Esophagus muscularis mucosa (tissue), 4 donors: ENCODE measurements at regions not wholly inside any gene's neighbourhood (a gene's known extent, or its start where the extent isn't known, plus 50 kb on each side); places are given as distances from the start of the nearest gene placed in this dataset.
"Not testable (repeated sequence)": the region's sequence is repeated elsewhere in the genome, so short reads cannot be mapped to it uniquely, and the experiment has no call there.

Experiments used
- DNase-seq: peaks from one replicate; pipeline ENCODE4 v3.0.0-alpha.2; 2017; ENCODE audit errors: extremely low spot score
- H3K27ac ChIP-seq, 4 donors: fragments of 200-600 bp; sonication (generic); replicated peaks in 1 of 4; 1 replicate in 3 of 4; 2 replicates in 1 of 4; pipeline ENCODE4 v1.5.1; 2016 to 2019; ENCODE audit warnings: mild to moderate bottlenecking in 1 of 4
- H3K27me3 ChIP-seq, 4 donors: fragments of 200-600 bp; sonication (generic); one replicate each; pipeline versions ENCODE4 v1.5.1 to v1.6.0; 2016 to 2019
- H3K36me3 ChIP-seq, 4 donors: fragments of 200-600 bp; sonication (generic); one replicate each; pipeline ENCODE4 v1.5.1; 2016 to 2019
- H3K4me1 ChIP-seq, 4 donors: fragments of 200-600 bp; sonication (generic); one replicate each; pipeline ENCODE4 v1.5.1; 2016 to 2019
- H3K4me3 ChIP-seq, 4 donors: fragments of 200-600 bp; sonication (generic); 1 replicate in 2 of 4; 2 replicates in 2 of 4; pipeline ENCODE4 v1.5.1; 2016 to 2019; ENCODE audit warnings: mild to moderate bottlenecking in 4 of 4, moderate library complexity in 1 of 4
- H3K9me3 ChIP-seq, 4 donors: fragments of 200-600 bp; sonication (generic); 1 replicate in 3 of 4; 2 replicates in 1 of 4; pipeline ENCODE4 v1.5.1; 2016 to 2019
- EP300 ChIP-seq: sonication (generic); formaldehyde crosslinking; IDR thresholded peaks from one replicate; pipeline ENCODE4 v1.6.1; 2017; ENCODE audit warnings: antibody characterized with exemption
- POLR2A ChIP-seq: fragments of 450-650 bp; IDR thresholded peaks from one replicate; pipeline ENCODE4 v1.6.1; 2017; ENCODE audit warnings: antibody characterized with exemption, moderate library complexity, mild to moderate bottlenecking, low read depth
- POLR2AphosphoS5 ChIP-seq, 2 donors: sonication (generic); formaldehyde crosslinking; IDR thresholded peaks; one replicate each; pipeline ENCODE4 v1.6.1; 2017; ENCODE audit warnings: antibody characterized with exemption in 2 of 2
- WGBS: methylation state at CpG from one replicate; pipeline ENCODE4 v1.1.5; 2018; 5-methylcytosine and 5-hydroxymethylcytosine counted together
- intact Hi-C: fragments of 100-400 bp; cut with DNase I; formaldehyde crosslinking; loops from one replicate; pipeline ENCODE4 v1.15.1; 2023
- TF ChIP-seq, protein P1 (sequence below), 3 experiments: fragments of 200-600 bp in 2 of 3; fragments of 450-650 bp in 1 of 3; sonication (generic) in 2 of 3; IDR thresholded peaks; one replicate each; pipeline ENCODE4 v1.5.1; 2017 to 2019; ENCODE audit warnings: antibody characterized with exemption in 3 of 3, mild to moderate bottlenecking in 2 of 3, moderate library complexity in 1 of 3

DNA sequence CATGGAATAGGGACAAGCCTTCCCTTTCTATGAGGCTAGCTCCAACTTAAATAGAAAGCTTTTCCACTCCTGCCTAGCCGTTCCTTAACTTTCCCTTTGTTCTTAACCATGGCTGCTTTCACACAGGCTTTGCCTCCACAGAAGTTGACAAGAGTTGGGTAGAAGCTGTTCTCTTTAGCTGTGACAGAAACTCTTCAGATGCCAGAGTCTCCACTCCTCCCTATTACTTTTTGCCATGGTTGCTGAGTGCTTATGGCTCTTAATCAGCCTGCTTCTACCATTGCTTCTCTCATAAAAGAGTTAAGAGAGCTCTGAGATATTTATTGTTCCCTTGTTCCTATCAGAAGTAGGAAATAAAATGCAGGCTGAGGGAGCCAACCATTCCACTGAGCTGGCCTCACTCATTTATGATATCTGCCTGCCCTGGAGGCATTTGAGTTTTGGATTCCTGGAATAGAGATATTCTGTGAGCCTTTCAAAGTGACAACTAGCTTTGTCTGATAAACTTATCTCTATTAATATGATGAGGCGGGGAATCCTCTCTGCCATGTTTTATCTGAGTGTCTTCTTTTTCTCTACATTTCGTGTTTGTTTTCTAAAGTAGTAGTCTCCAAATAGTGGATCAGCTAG lies 162.6 kb downstream of the DMAC1 start:
- H3K4me3 ChIP-seq: no peak overlapping the region
- DNase-seq: no peak
- TF ChIP-seq, protein P1, sequence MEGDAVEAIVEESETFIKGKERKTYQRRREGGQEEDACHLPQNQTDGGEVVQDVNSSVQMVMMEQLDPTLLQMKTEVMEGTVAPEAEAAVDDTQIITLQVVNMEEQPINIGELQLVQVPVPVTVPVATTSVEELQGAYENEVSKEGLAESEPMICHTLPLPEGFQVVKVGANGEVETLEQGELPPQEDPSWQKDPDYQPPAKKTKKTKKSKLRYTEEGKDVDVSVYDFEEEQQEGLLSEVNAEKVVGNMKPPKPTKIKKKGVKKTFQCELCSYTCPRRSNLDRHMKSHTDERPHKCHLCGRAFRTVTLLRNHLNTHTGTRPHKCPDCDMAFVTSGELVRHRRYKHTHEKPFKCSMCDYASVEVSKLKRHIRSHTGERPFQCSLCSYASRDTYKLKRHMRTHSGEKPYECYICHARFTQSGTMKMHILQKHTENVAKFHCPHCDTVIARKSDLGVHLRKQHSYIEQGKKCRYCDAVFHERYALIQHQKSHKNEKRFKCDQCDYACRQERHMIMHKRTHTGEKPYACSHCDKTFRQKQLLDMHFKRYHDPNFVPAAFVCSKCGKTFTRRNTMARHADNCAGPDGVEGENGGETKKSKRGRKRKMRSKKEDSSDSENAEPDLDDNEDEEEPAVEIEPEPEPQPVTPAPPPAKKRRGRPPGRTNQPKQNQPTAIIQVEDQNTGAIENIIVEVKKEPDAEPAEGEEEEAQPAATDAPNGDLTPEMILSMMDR (IDR thresholded peaks at IDR 0.05): no peak
- TF ChIP-seq POLR2AphosphoS5 (IDR thresholded peaks at IDR 0.05): no peak
- TF ChIP-seq POLR2A: no peak
- TF ChIP-seq EP300: no peak
- 83% methylated on average over 3 of the region's 3 CpGs for WGBS
- no peak overlapping the region for H3K27ac ChIP-seq
- no peaks in the 10 kb centered on the region for H3K36me3 ChIP-seq
- intact Hi-C loops: no loop called here
- H3K9me3 ChIP-seq: no peaks in the 10 kb centered on the region
- no peaks in the 10 kb centered on the region for H3K4me1 ChIP-seq
- no peaks in the 10 kb centered on the region for H3K27me3 ChIP-seq

DNA sequence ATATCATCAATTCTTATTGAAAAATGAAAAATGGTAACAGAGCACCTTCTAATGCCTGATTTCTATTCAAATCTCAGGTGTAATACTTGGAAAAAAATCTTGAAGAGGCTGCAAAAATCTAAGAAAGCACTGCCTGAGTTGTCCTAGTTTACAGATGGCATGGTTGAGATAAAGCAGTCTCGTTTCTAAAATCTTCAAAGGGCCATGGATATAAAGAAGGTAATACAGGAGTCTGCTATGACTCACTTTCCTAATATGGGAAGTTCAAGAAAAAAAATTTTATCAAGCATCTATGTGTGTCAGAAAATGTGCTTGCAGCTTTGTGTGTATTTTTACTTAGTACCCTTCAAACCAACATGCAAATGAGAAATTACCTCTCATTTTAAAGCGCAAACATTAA lies 163.3 kb downstream of the DMAC1 start:
- Histone ChIP-seq H3K4me3 (no peak overlapping the region), H3K27ac (no peak overlapping the region)
- 84% methylated on average over 2 of the region's 2 CpGs for WGBS

DNA sequence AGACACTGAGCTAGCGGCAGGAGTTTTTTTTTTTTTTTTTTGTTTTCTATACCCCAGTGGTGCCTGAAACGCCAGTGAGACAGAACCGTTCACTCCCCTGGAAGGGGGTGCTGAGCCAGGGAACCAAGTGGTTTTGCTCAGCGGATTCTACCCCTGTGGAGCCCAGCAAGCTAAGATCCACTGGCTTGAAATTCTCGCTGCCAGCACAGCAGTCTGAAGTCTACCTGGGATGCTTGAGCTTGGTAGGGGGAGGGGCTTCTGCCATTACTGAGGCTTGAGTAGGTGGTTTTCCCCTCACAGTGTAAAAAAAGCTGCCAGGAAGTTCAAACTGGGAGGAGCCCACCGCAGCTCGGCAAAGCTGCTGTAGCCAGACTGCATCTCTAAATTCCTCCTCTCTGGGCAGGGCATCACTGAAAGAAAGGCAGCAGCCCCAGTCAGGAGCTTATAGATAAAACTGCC lies 173.0 kb downstream of the DMAC1 start:
- intact Hi-C loops, H3K36me3 ChIP-seq: not testable (repeated sequence)

More for the DNA sequence above, 163.3 kb downstream of the DMAC1 start:
- Histone ChIP-seq H3K36me3 (no peaks in the 10 kb centered on the region), H3K9me3 (no peaks in the 10 kb centered on the region), H3K27me3 (no peaks in the 10 kb centered on the region), H3K4me1 (no peaks in the 10 kb centered on the region)
- DNase-seq: no peak
- intact Hi-C loops: no loop called here
- TF ChIP-seq POLR2A: no peak
- TF ChIP-seq EP300: no peak
- TF ChIP-seq, protein P1 (IDR thresholded peaks at IDR 0.05): no peak
- TF ChIP-seq POLR2AphosphoS5 (IDR thresholded peaks at IDR 0.05): no peak

DNA sequence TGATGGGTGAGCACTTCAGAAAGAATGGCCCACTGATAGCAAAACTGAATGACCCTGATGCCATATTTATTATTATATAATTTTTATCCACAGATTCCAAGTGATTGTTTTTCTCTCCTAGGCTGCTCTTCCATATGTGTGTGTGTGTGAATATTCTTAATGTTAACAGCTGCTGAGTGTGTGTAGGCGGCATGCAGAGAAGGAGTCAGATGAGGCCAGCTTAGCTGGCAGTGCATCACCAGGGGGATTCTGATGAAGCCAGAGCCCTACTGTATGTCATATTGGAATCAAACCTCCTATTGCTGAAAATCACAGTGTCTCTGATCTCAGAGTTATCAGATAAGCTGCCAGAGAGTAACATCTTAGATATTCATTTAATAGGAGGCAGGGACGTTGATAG lies 177.1 kb downstream of the DMAC1 start:
- no peaks in the 10 kb centered on the region for H3K9me3 ChIP-seq
- TF ChIP-seq POLR2A (no peak), POLR2AphosphoS5 (IDR thresholded peaks at IDR 0.05) (no peak), EP300 (no peak)
- TF ChIP-seq, protein P1 (IDR thresholded peaks at IDR 0.05): no peak
- no peak overlapping the region for H3K4me3 ChIP-seq
- no peak overlapping the region for H3K27ac ChIP-seq
- intact Hi-C loops: no loop called here
- H3K27me3 ChIP-seq: no peaks in the 10 kb centered on the region
- H3K36me3 ChIP-seq: no peaks in the 10 kb centered on the region
- no peak for DNase-seq
- no peaks in the 10 kb centered on the region for H3K4me1 ChIP-seq
- WGBS: 67% methylated on average over 2 of the region's 2 CpGs

More for the DNA sequence above, 173.0 kb downstream of the DMAC1 start:
- not testable (repeated sequence) for H3K9me3 ChIP-seq, H3K27ac ChIP-seq, H3K4me3 ChIP-seq, H3K27me3 ChIP-seq, DNase-seq, H3K4me1 ChIP-seq
- 37% methylated on average over 7 of the region's 7 CpGs for WGBS

DNA sequence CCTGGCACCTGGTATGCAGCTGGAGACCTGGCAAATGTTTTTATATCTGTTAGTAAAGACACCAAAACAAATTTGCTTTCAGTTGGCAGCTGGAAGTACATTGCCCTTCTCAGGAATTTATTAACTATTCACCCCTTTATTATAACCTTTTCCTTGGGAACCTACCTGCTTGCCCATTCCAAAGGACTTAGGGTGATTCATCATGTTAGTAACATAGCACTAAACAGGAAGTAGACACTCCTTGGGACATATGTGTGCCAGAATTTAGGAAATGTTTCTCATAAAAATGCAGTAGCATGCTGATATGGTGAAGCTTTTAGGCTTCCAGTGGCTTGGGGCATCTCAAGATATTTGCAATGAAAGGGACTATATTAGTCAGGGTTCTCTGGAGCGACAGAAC lies 184.2 kb downstream of the DMAC1 start:
- no peaks in the 10 kb centered on the region for H3K27me3 ChIP-seq
- no peaks in the 10 kb centered on the region for H3K4me1 ChIP-seq
- no peak overlapping the region for H3K27ac ChIP-seq
- TF ChIP-seq, protein P1 (IDR thresholded peaks at IDR 0.05): no peak
- no peak for TF ChIP-seq POLR2A
- no peak for TF ChIP-seq EP300
- TF ChIP-seq POLR2AphosphoS5 (IDR thresholded peaks at IDR 0.05): no peak
- H3K9me3 ChIP-seq: no peaks in the 10 kb centered on the region
- no peak overlapping the region for H3K4me3 ChIP-seq
- H3K36me3 ChIP-seq: no peaks in the 10 kb centered on the region
- WGBS: 91% methylated on average over 1 of the region's 1 CpG
- no peak for DNase-seq
- intact Hi-C loops: no loop called here
